H1 (cell line): ENCODE measurements at regions not wholly inside any gene's neighbourhood (a gene's known extent, or its start where the extent isn't known, plus 50 kb on each side); places are given as distances from the start of the nearest gene placed in this dataset.

Experiments used
- CTCF ChIA-PET: fragments of 300-600 bp; sonication (Branson Sonifier 250); formaldehyde crosslinking; loops from one replicate; lab custom pipeline; 2021; ENCODE audit not compliant: partially characterized antibody; lab: Charles Lee
- POLR2A ChIA-PET: fragments of 300-600 bp; sonication (Branson Sonifier 250); formaldehyde crosslinking; loops from one replicate; lab custom pipeline; 2021; ENCODE audit warnings: inconsistent platforms; ENCODE audit not compliant: partially characterized antibody; lab: Charles Lee
- DNase-seq, 2 experiments: peaks; one replicate each; pipeline versions ENCODE4 v3.0.0 to v3.0.0-alpha.2; 2010 to 2022; ENCODE audit warnings: low spot score in 2 of 2, low read depth in 1 of 2, mixed read lengths in 1 of 2
- FAIRE-seq: peaks from 2 replicates; lab custom pipeline; 2011; peaks lifted over from hg19 to GRCh38; lab: Jason Lieb, UNC
- H2AFZ ChIP-seq: 2 replicates; pipeline ENCODE4 v1.8.1; 2012; ENCODE audit warnings: low read length, inconsistent platforms
- H2AK5ac ChIP-seq: 2 replicates; pipeline ENCODE4 v1.6.1; 2013; ENCODE audit warnings: low read depth, low read length
- H2BK120ac ChIP-seq: replicated peaks from 2 replicates; pipeline ENCODE3; 2013; ENCODE audit warnings: low read depth, low read length, inconsistent platforms
- H2BK12ac ChIP-seq: 2 replicates; pipeline ENCODE4 v1.6.1; 2013; ENCODE audit warnings: low read depth, low read length
- H2BK15ac ChIP-seq: 2 replicates; pipeline ENCODE4 v1.6.1; 2013; ENCODE audit warnings: low read length
- H2BK20ac ChIP-seq: 2 replicates; pipeline ENCODE4 v1.6.1; 2013; ENCODE audit warnings: low read length
- H2BK5ac ChIP-seq: 2 replicates; pipeline ENCODE4 v1.6.1; 2013; ENCODE audit warnings: low read depth, low read length
- H3K14ac ChIP-seq: 2 replicates; pipeline ENCODE4 v1.6.1; 2013; ENCODE audit warnings: inconsistent platforms; ENCODE audit not compliant: insufficient read length
- H3K18ac ChIP-seq: 2 replicates; pipeline ENCODE4 v1.6.1; 2013; ENCODE audit warnings: low read length; ENCODE audit errors: extremely low read depth
- H3K23ac ChIP-seq: 2 replicates; pipeline ENCODE4 v1.6.1; 2013; ENCODE audit warnings: inconsistent platforms; ENCODE audit not compliant: insufficient read length
- H3K23me2 ChIP-seq: 2 replicates; pipeline ENCODE4 v1.6.1; 2013; ENCODE audit warnings: low read depth, low read length
- H3K27ac ChIP-seq: 2 replicates; pipeline ENCODE4 v1.6.1; 2011; ENCODE audit warnings: low read depth, low read length, inconsistent platforms
- H3K27me3 ChIP-seq, 4 experiments: replicated peaks in 1 of 4; 1 replicate in 1 of 4; 2 replicates in 3 of 4; pipeline versions ENCODE4 v1.6.1 to v1.8.1; 2011 to 2013; ENCODE audit warnings: low read length in 3 of 4, mild to moderate bottlenecking in 3 of 4, inconsistent platforms in 2 of 4, mixed read lengths in 2 of 4, moderate library complexity in 1 of 4; ENCODE audit not compliant: control insufficient read depth in 3 of 4, insufficient read depth in 3 of 4; ENCODE audit errors: extremely low read depth in 1 of 4
- H3K36me3 ChIP-seq, 4 experiments: 2 replicates each; pipeline versions ENCODE4 v1.6.1 to v1.8.1; 2011 to 2013; ENCODE audit warnings: mild to moderate bottlenecking in 4 of 4, low read length in 3 of 4, moderate library complexity in 2 of 4, control low read depth in 1 of 4, inconsistent platforms in 1 of 4; ENCODE audit not compliant: insufficient read depth in 4 of 4, control insufficient read depth in 2 of 4
- H3K4ac ChIP-seq: replicated peaks from 2 replicates; pipeline ENCODE3; 2013; ENCODE audit warnings: low read length, low read depth, mixed read lengths, inconsistent platforms; ENCODE audit not compliant: insufficient read length
- H3K4me1 ChIP-seq, 4 experiments: replicated peaks in 1 of 4; 1 replicate in 1 of 4; 2 replicates in 3 of 4; pipeline versions ENCODE4 v1.6.1 to v1.8.1; 2011 to 2013; ENCODE audit warnings: low read length in 3 of 4, inconsistent platforms in 2 of 4, mixed read lengths in 1 of 4; ENCODE audit not compliant: insufficient read depth in 4 of 4, control insufficient read depth in 3 of 4
- H3K4me2 ChIP-seq, 2 experiments: 2 replicates each; pipeline versions ENCODE4 v1.6.1 to v1.8.1; 2011 to 2013; ENCODE audit warnings: low read depth in 2 of 2, low read length in 2 of 2, control low read depth in 1 of 2, inconsistent platforms in 1 of 2, mild to moderate bottlenecking in 1 of 2; ENCODE audit not compliant: insufficient read depth in 1 of 2
- H3K4me3 ChIP-seq, 4 experiments: fragments of 200-600, 300-600 bp in 1 of 4; sonication (generic), shearing (Covaris generic), sonication (Bioruptor Twin) in 1 of 4; 2 replicates each; pipeline versions ENCODE4 v1.5.1 to v1.8.1; 2011 to 2016; ENCODE audit warnings: low read length in 4 of 4, low read depth in 3 of 4, control low read depth in 2 of 4, inconsistent platforms in 2 of 4, mild to moderate bottlenecking in 2 of 4, mixed read lengths in 1 of 4, moderate library complexity in 1 of 4; ENCODE audit not compliant: insufficient read depth in 2 of 4; ENCODE audit errors: extremely low read depth in 1 of 4
- H3K56ac ChIP-seq: replicated peaks from 2 replicates; pipeline ENCODE3; 2013; ENCODE audit warnings: low read depth, mild to moderate bottlenecking, mixed read lengths, low read length, inconsistent platforms; ENCODE audit not compliant: insufficient read length
- H3K79me1 ChIP-seq: 2 replicates; pipeline ENCODE4 v1.6.1; 2013; ENCODE audit warnings: low read depth, low read length, control low read depth
- H3K79me2 ChIP-seq, 2 experiments: 2 replicates each; pipeline versions ENCODE4 v1.6.1 to v1.8.1; 2012 to 2013; ENCODE audit warnings: low read length in 2 of 2, mild to moderate bottlenecking in 2 of 2, inconsistent platforms in 1 of 2; ENCODE audit not compliant: insufficient read depth in 2 of 2, control insufficient read depth in 1 of 2
- H3K9ac ChIP-seq, 4 experiments: replicated peaks in 1 of 4; 1 replicate in 1 of 4; 2 replicates in 3 of 4; pipeline versions ENCODE4 v1.6.1 to v1.8.1; 2011 to 2013; ENCODE audit warnings: low read depth in 3 of 4, low read length in 3 of 4, control low read depth in 2 of 4, mild to moderate bottlenecking in 2 of 4, moderate library complexity in 2 of 4, inconsistent platforms in 1 of 4; ENCODE audit errors: extremely low read depth in 1 of 4
- H3K9me3 ChIP-seq, 2 experiments: 2 replicates each; pipeline versions ENCODE4 v1.6.1 to v1.8.1; 2012 to 2013; ENCODE audit warnings: mild to moderate bottlenecking in 2 of 2, moderate library complexity in 2 of 2, control low read depth in 1 of 2, inconsistent platforms in 1 of 2, low read depth in 1 of 2, low read length in 1 of 2, mixed read lengths in 1 of 2; ENCODE audit not compliant: insufficient read depth in 2 of 2
- H4K20me1 ChIP-seq, 2 experiments: replicated peaks in 1 of 2; 2 replicates each; pipeline versions ENCODE3 to v1.8.1; 2011 to 2013; ENCODE audit warnings: inconsistent platforms in 2 of 2, low read length in 2 of 2, mild to moderate bottlenecking in 1 of 2; ENCODE audit not compliant: insufficient read depth in 2 of 2, control insufficient read depth in 1 of 2
- H4K5ac ChIP-seq: 2 replicates; pipeline ENCODE4 v1.6.1; 2013; ENCODE audit warnings: low read length, low read depth, mixed read lengths, inconsistent platforms; ENCODE audit not compliant: insufficient read length
- H4K8ac ChIP-seq: 2 replicates; pipeline ENCODE4 v1.8.0; 2013; ENCODE audit warnings: mild to moderate bottlenecking, moderate library complexity, low read length, inconsistent platforms; ENCODE audit not compliant: insufficient read depth; ENCODE audit errors: extremely low read depth
- H4K91ac ChIP-seq: replicated peaks from 2 replicates; pipeline ENCODE3; 2013; ENCODE audit warnings: low read length, mixed read lengths, inconsistent platforms; ENCODE audit not compliant: insufficient read length
- CHD1 ChIP-seq: IDR thresholded peaks from 2 replicates; pipeline ENCODE4 v1.6.1; 2012; ENCODE audit warnings: low read depth, low read length, improper control_type of control experiment
- CTBP2 ChIP-seq: IDR thresholded peaks from 2 replicates; pipeline ENCODE4 v1.7.0; 2011; ENCODE audit warnings: borderline replicate concordance, mild to moderate bottlenecking, moderate library complexity, mixed read lengths, low read length; ENCODE audit not compliant: insufficient read depth, insufficient read length
- KDM5A ChIP-seq: fragments of 200-600 bp; IDR thresholded peaks from 2 replicates; pipeline ENCODE4 v1.7.1; 2012; ENCODE audit warnings: mild to moderate bottlenecking, low read length, inconsistent platforms, mixed read lengths
- SIRT6 ChIP-seq: IDR thresholded peaks from one replicate; pipeline ENCODE4 v1.7.1; 2012; ENCODE audit warnings: low read length, inconsistent platforms
- SRF ChIP-seq: IDR thresholded peaks from 2 replicates; pipeline ENCODE4 v1.6.1; 2011; ENCODE audit warnings: mild to moderate bottlenecking, low read depth, low read length, moderate library complexity
- WGBS, 2 experiments: shearing (Covaris generic) in 1 of 2; methylation state at CpG; one replicate each; pipeline versions ENCODE4 v1.1.6 to v1.1.7; 2013 to 2015; ENCODE audit warnings: low lambda C conversion rate in 2 of 2, mixed read lengths in 2 of 2, inconsistent platforms in 1 of 2, low coverage in 1 of 2, missing lambda C conversion rate in 1 of 2; ENCODE audit not compliant: insufficient replicate concordance in 2 of 2, insufficient coverage in 1 of 2, insufficient read length in 1 of 2; ENCODE audit errors: extremely low coverage in 1 of 2, missing lambda C conversion rate in 1 of 2; 5-methylcytosine and 5-hydroxymethylcytosine counted together

- H3K23ac ChIP-seq = no peak overlapping the region
- no peaks in the 10 kb centered on the region for H3K27me3 ChIP-seq
- H3K23me2 ChIP-seq = no peaks in the 10 kb centered on the region
- H4K8ac ChIP-seq = no peak overlapping the region
- no peak overlapping the region for H2BK12ac ChIP-seq
- H2BK20ac ChIP-seq = no peak overlapping the region
- no peaks in the 10 kb centered on the region for H3K36me3 ChIP-seq
- H2BK15ac ChIP-seq = no peak overlapping the region
- H3K4ac ChIP-seq = no peak overlapping the region
- no peaks in the 10 kb centered on the region for H3K79me1 ChIP-seq
- H3K4me2 ChIP-seq = no peak overlapping the region
- H3K18ac ChIP-seq = no peak overlapping the region
- H3K14ac ChIP-seq = no peak overlapping the region
- no peak overlapping the region for H4K5ac ChIP-seq
- H2AK5ac ChIP-seq = no peak overlapping the region
- no peak overlapping the region for H2BK5ac ChIP-seq
- no peaks in the 10 kb centered on the region for H4K20me1 ChIP-seq
- H3K4me1 ChIP-seq = no peaks in the 10 kb centered on the region
- ChIA-PET POLR2A (no interaction called here), CTCF (interaction anchor here (0.7 kb wide), 1 partner anchor 9 kb away, joined by 3 read pairs; no protein-coding TSS in a partner anchor)
- no peak overlapping the region for H2AFZ ChIP-seq
- H2BK120ac ChIP-seq = no peak overlapping the region
- H3K9ac ChIP-seq = no peak overlapping the region
- no peak overlapping the region for H3K27ac ChIP-seq
- 88% methylated on average over 1 of the region's 1 CpG; no CpG with 5 or more reads in 1 of the 2 experiments for WGBS, 2 experiments
- no peaks in the 10 kb centered on the region for H3K9me3 ChIP-seq
- no peak overlapping the region for H3K56ac ChIP-seq
- FAIRE-seq (no peak), DNase-seq (no peak)
- H3K4me3 ChIP-seq = no peak overlapping the region
- H4K91ac ChIP-seq = no peak overlapping the region
- no peaks in the 10 kb centered on the region for H3K79me2 ChIP-seq
- no peak for TF ChIP-seq SIRT6
- no peak for TF ChIP-seq KDM5A
- TF ChIP-seq CTBP2 = no peak
- no peak for TF ChIP-seq SRF
- no peak for TF ChIP-seq CHD1
These were observed 223.9 kb downstream of the DUSP10 start for GRCh38 chr1:221517961-221518360.
